HFFc6 (cell line): ENCODE measurements at regions not wholly inside any gene's neighbourhood (a gene's known extent, or its start where the extent isn't known, plus 50 kb on each side); places are given as distances from the start of the nearest gene placed in this dataset.
A peak's percentile ranks its signal among the peaks of the same experiment; 100 is the strongest.

ENCODE experiments used
- DNase-seq: peaks from one replicate; pipeline ENCODE4 v3.0.0-alpha.2; 2018
- H3K27ac Mint-ChIP-seq: 2 replicates; pipeline ENCODE4 v1.8.0; 2020; ENCODE audit warnings: mild to moderate bottlenecking, mixed read lengths
- H3K27me3 Mint-ChIP-seq: 2 replicates; pipeline ENCODE4 v1.8.0; 2021; ENCODE audit warnings: mild to moderate bottlenecking, moderate library complexity, mixed read lengths; ENCODE audit not compliant: insufficient read depth
- H3K36me3 Mint-ChIP-seq: 2 replicates; pipeline ENCODE4 v1.8.0; 2021; ENCODE audit warnings: low read depth, mixed read lengths
- H3K4me1 Mint-ChIP-seq: 2 replicates; pipeline ENCODE4 v1.8.0; 2020; ENCODE audit warnings: low read depth, mixed read lengths
- H3K4me3 Mint-ChIP-seq: 2 replicates; pipeline ENCODE4 v1.8.0; 2020; ENCODE audit warnings: mild to moderate bottlenecking, moderate library complexity, mixed read lengths
- H3K9me3 Mint-ChIP-seq: 2 replicates; pipeline ENCODE4 v1.8.0; 2020; ENCODE audit warnings: mild to moderate bottlenecking, mixed read lengths
- CTCF ChIP-seq: fragments of 200-600 bp; sonication (generic); IDR thresholded peaks from 2 replicates; pipeline ENCODE4 v1.5.0; 2021; ENCODE audit warnings: antibody characterized with exemption, mild to moderate bottlenecking

GRCh38 chr14:51578853-51579252 lies 72.9 kb upstream of the FRMD6 start:
- no peak for TF ChIP-seq CTCF
- H3K9me3 Mint-ChIP-seq = no peaks in the 10 kb centered on the region
- H3K4me1 Mint-ChIP-seq = peaks cover 87% of the 10 kb centered on the region
- no peak overlapping the region for H3K4me3 Mint-ChIP-seq
- H3K27ac Mint-ChIP-seq = no peak overlapping the region
- no peak for DNase-seq
- no peaks in the 10 kb centered on the region for H3K27me3 Mint-ChIP-seq
- peaks cover 5% of the 10 kb centered on the region; the same call in 1 of the 2 replicates for H3K36me3 Mint-ChIP-seq

GRCh38 chr14:51581017-51581881 lies 70.5 kb upstream of the FRMD6 start:
- peak overlapping the region; percentile 48 for H3K4me3 Mint-ChIP-seq
- DNase-seq = peak; percentile 87
- no peak for TF ChIP-seq CTCF
- H3K27me3 Mint-ChIP-seq = no peaks in the 10 kb centered on the region
- peak overlapping the region; percentile 71 for H3K27ac Mint-ChIP-seq
- peaks cover 5% of the 10 kb centered on the region; the same call in 1 of the 2 replicates for H3K36me3 Mint-ChIP-seq
- peaks cover 85% of the 10 kb centered on the region for H3K4me1 Mint-ChIP-seq
- H3K9me3 Mint-ChIP-seq = no peaks in the 10 kb centered on the region

GRCh38 chr14:51582437-51582836 lies 69.3 kb upstream of the FRMD6 start:
- peak overlapping the region; percentile 48 for H3K4me3 Mint-ChIP-seq
- no peaks in the 10 kb centered on the region for H3K27me3 Mint-ChIP-seq
- peak overlapping the region; percentile 71 for H3K27ac Mint-ChIP-seq
- TF ChIP-seq CTCF = no peak
- no peaks in the 10 kb centered on the region for H3K9me3 Mint-ChIP-seq
- peaks cover 73% of the 10 kb centered on the region for H3K4me1 Mint-ChIP-seq
- DNase-seq = no peak
- H3K36me3 Mint-ChIP-seq = peaks cover under 1% of the 10 kb centered on the region; the same call in 1 of the 2 replicates

GRCh38 chr14:51585055-51585454 lies 66.7 kb upstream of the FRMD6 start:
- no peaks in the 10 kb centered on the region for H3K27me3 Mint-ChIP-seq
- H3K9me3 Mint-ChIP-seq = no peaks in the 10 kb centered on the region
- TF ChIP-seq CTCF = no peak
- H3K4me1 Mint-ChIP-seq = peaks cover 49% of the 10 kb centered on the region
- no peak overlapping the region for H3K4me3 Mint-ChIP-seq
- H3K36me3 Mint-ChIP-seq = no peaks in the 10 kb centered on the region; the same call in 1 of the 2 replicates
- DNase-seq = no peak
- no peak overlapping the region for H3K27ac Mint-ChIP-seq

GRCh38 chr14:51592836-51593235 lies 58.9 kb upstream of the FRMD6 start:
- Mint-ChIP-seq H3K36me3 (no peaks in the 10 kb centered on the region; the same call in 1 of the 2 replicates), H3K9me3 (no peaks in the 10 kb centered on the region), H3K27ac (no peak overlapping the region), H3K4me3 (no peak overlapping the region), H3K4me1 (peaks cover 40% of the 10 kb centered on the region), H3K27me3 (no peaks in the 10 kb centered on the region)
- TF ChIP-seq CTCF = no peak
- no peak for DNase-seq
